Panc1 (cell line): ENCODE measurements at regions not wholly inside any gene's neighbourhood (a gene's known extent, or its start where the extent isn't known, plus 50 kb on each side); places are given as distances from the start of the nearest gene placed in this dataset.

Source experiments
- ATAC-seq: fragments of 200-7000 bp; cut with Tn5 transposase; 2 replicates; pipeline ENCODE4 v1.9.1; 2020; ENCODE audit warnings: mild to moderate bottlenecking, moderate library complexity
- BruUV-seq: library from RNA; stranded (reverse); fragments of 400-500 nt; replicated peaks from 2 replicates; lab custom pipeline; 2021; lab: Mats Ljungman, UMichigan
- CTCF ChIA-PET: fragments of 300-600 bp; sonication (Branson Sonifier 250); formaldehyde crosslinking; loops from one replicate; lab custom pipeline; 2022; ENCODE audit warnings: antibody characterized with exemption; lab: Charles Lee
- POLR2A ChIA-PET: fragments of 300-600 bp; sonication (Branson Sonifier 250); formaldehyde crosslinking; loops from one replicate; lab custom pipeline; 2022; ENCODE audit warnings: antibody characterized with exemption; lab: Charles Lee
- DNase-seq: peaks from one replicate; pipeline ENCODE4 v3.0.0-alpha.2; 2010; ENCODE audit warnings: low read depth, low spot score
- H3K27ac ChIP-seq: 2 replicates; pipeline ENCODE4 v1.5.1; 2011; ENCODE audit warnings: mild to moderate bottlenecking, low read length, inconsistent platforms
- H3K27me3 ChIP-seq: fragments of 200-500 bp; sonication (Bioruptor generic); 2 replicates; pipeline ENCODE4 v1.6.0; 2014; ENCODE audit warnings: low read length, inconsistent platforms; ENCODE audit not compliant: control insufficient read depth, insufficient read depth
- H3K36me3 ChIP-seq: fragments of 200-500 bp; sonication (Bioruptor generic); 2 replicates; pipeline ENCODE4 v1.5.1; 2014; ENCODE audit warnings: inconsistent platforms, mild to moderate bottlenecking, low read length, moderate library complexity; ENCODE audit not compliant: control insufficient read depth, insufficient read depth
- H3K4me1 ChIP-seq: 2 replicates; pipeline ENCODE4 v1.5.1; 2011; ENCODE audit warnings: inconsistent platforms, mild to moderate bottlenecking, low read length, moderate library complexity; ENCODE audit not compliant: control insufficient read depth, insufficient read depth
- H3K4me3 ChIP-seq, 2 experiments: 2 replicates each; pipeline ENCODE4 v1.5.1; 2011 to 2012; ENCODE audit warnings: low read depth in 2 of 2, low read length in 2 of 2, mild to moderate bottlenecking in 2 of 2, inconsistent platforms in 1 of 2, moderate library complexity in 1 of 2
- H3K9me3 ChIP-seq: fragments of 200-500 bp; sonication (Bioruptor generic); 2 replicates; pipeline ENCODE4 v1.5.1; 2014; ENCODE audit warnings: low read depth, mild to moderate bottlenecking, inconsistent platforms, low read length, moderate library complexity; ENCODE audit not compliant: control insufficient read depth, insufficient read depth
- CTCF ChIP-seq: fragments of 450-650 bp; IDR thresholded peaks from 2 replicates; pipeline ENCODE4 v1.5.1; 2017; ENCODE audit warnings: mild to moderate bottlenecking
- POLR2AphosphoS5 ChIP-seq: IDR thresholded peaks from 2 replicates; pipeline ENCODE4 v1.6.1; 2012; ENCODE audit warnings: mild to moderate bottlenecking, low read depth, low read length, moderate library complexity
- REST ChIP-seq, 2 experiments: IDR thresholded peaks; 2 replicates each; pipeline ENCODE4 v1.6.1; 2011 to 2012; ENCODE audit warnings: low read depth in 2 of 2, control low read depth in 1 of 2, low read length in 1 of 2, mild to moderate bottlenecking in 1 of 2, moderate library complexity in 1 of 2; ENCODE audit not compliant: insufficient read depth in 1 of 2
- SIN3A ChIP-seq: IDR thresholded peaks from 2 replicates; pipeline ENCODE4 v1.6.1; 2012; ENCODE audit warnings: low read depth, mild to moderate bottlenecking, low read length, moderate library complexity, borderline replicate concordance; ENCODE audit not compliant: insufficient read depth
- TCF7L2 ChIP-seq: IDR thresholded peaks from 2 replicates; pipeline ENCODE4 v1.6.1; 2011; ENCODE audit warnings: mild to moderate bottlenecking, low read depth, low read length, inconsistent platforms
- in situ Hi-C: cut with HindIII; loops from 2 replicates; pipeline ENCODE4 v1.10.0; 2016; ENCODE audit warnings: low sequenced_read_pairs, low pct_unique_long_range_greater_than_20kb
- intact Hi-C: fragments of 100-400 bp; cut with micrococcal nuclease; formaldehyde crosslinking; loops from one replicate; pipeline ENCODE4 v1.10.0; 2022; ENCODE audit not compliant: unreplicated experiment

- CTCF ChIA-PET: no interaction called here
- intact Hi-C loops: no loop called here
- Histone ChIP-seq H3K4me3 (no peak overlapping the region), H3K27me3 (no peaks in the 10 kb centered on the region), H3K27ac (no peak overlapping the region), H3K4me1 (no peaks in the 10 kb centered on the region), H3K9me3 (no peaks in the 10 kb centered on the region), H3K36me3 (no peaks in the 10 kb centered on the region)
- no TSS peak for BruUV-seq
- POLR2A ChIA-PET: no interaction called here
- TF ChIP-seq SIN3A: no peak
- TF ChIP-seq POLR2AphosphoS5: no peak
- TF ChIP-seq TCF7L2: no peak
- TF ChIP-seq REST (IDR thresholded peaks at IDR 0.05; ENCODE audit: insufficient read depth in 1 of 2, low read depth in 2 of 2, low read length in 1 of 2): no peak
- no peak for TF ChIP-seq CTCF
- ATAC-seq (no peak), DNase-seq (no peak)
- in situ Hi-C loops: no loop called here
These were observed 192.7 kb upstream of the ZCCHC13 start for GRCh38 chrX:74111245-74111644.

GRCh38 chrX:74107666-74108065 is 196.3 kb upstream of the ZCCHC13 start:
- H3K4me1 ChIP-seq: no peaks in the 10 kb centered on the region
- ChIA-PET POLR2A (no interaction called here), CTCF (no interaction called here)
- no peak for TF ChIP-seq POLR2AphosphoS5
- TF ChIP-seq REST (IDR thresholded peaks at IDR 0.05; ENCODE audit: insufficient read depth in 1 of 2, low read depth in 2 of 2, low read length in 1 of 2): no peak
- TF ChIP-seq CTCF: no peak
- TF ChIP-seq TCF7L2: no peak
- no peak for TF ChIP-seq SIN3A
- no peak overlapping the region for H3K4me3 ChIP-seq
- no peak overlapping the region for H3K27ac ChIP-seq
- ATAC-seq (no peak), DNase-seq (no peak)
- H3K27me3 ChIP-seq: no peaks in the 10 kb centered on the region
- in situ Hi-C loops (no loop called here), intact Hi-C loops (no loop called here)
- no peaks in the 10 kb centered on the region for H3K36me3 ChIP-seq
- H3K9me3 ChIP-seq: no peaks in the 10 kb centered on the region
- no TSS peak for BruUV-seq
